GM21528 (cell line): ENCODE measurements at regions not wholly inside any gene's neighbourhood (a gene's known extent, or its start where the extent isn't known, plus 50 kb on each side); places are given as distances from the start of the nearest gene placed in this dataset.
"Not testable (repeated sequence)": the region's sequence is repeated elsewhere in the genome, so short reads cannot be mapped to it uniquely, and the experiment has no call there.

Source experiments
- ATAC-seq: cut with Tn5 transposase; IDR thresholded peaks from one replicate; pipeline ENCODE4 v1.9.1; 2021; ENCODE audit warnings: mild to moderate bottlenecking, moderate library complexity; ENCODE audit not compliant: unreplicated experiment, low FRiP score

DNA sequence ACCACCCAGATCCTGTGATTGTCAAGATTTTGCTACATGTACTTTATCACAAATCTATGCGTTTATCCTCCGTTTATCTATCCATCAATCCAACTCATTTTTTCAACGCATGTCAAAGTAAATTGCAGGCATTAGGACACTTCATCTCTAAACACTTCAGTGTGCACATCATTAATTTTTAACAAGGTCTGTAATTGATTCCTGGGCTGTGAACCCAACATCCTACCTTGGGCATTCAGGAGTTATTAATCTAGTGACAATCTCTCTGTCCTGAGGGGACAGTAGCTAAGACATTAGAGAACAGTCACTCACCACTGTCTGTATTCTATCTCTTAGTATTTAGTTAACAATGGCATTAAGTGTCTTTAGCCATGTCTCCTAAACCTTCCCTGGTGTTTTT is 264.7 kb downstream of the SOX9 start:
- ATAC-seq = no peak

DNA sequence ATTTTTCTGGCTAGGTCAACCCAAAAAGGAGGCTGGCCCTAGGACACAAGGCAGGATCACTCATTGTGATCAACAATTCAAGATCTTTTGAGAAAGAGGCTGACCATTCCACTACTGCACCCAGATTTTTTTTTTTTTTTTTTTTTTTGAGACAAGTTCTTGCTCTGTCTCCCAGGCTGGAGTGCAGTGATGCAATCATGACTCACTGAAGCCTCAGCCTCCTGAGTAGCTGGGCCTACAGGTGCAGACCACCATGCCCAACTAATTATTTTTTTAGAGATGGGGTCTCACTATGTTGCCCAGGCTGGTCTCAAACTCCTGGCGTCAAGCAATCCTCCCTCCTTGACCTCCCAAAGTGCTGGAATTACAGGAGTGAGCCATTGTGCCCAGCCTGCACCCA is 265.4 kb downstream of the SOX9 start:
- ATAC-seq = not testable (repeated sequence)

DNA sequence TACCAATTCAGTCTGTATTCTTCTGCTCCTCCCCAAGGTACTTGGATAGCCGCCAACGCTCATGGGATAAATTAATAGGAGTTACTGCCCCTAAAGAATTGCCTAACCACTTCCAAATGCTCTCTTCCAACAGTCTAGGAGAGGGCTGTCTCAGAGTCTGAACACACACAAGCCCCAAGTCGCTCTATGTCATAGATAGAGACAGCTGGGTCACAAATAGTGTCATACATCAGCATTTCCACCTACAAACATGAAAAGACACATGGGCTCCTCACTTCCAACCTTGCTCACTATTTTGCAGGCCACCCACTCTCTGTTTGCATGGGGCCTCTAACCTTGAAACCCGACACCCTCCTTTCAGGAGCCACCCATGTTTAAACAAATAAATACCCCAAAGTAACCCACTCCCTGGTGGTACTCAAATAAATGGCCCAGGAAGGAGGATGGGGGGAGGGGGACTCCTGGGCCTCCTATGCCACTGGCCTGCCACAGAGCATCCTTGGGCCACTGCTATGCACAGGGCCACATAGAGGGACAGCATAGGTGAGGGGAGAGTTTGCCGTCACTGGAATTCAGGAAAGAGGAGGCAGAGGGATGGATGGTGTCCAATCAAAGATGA is 265.9 kb downstream of the SOX9 start:
- ATAC-seq = no peak

DNA sequence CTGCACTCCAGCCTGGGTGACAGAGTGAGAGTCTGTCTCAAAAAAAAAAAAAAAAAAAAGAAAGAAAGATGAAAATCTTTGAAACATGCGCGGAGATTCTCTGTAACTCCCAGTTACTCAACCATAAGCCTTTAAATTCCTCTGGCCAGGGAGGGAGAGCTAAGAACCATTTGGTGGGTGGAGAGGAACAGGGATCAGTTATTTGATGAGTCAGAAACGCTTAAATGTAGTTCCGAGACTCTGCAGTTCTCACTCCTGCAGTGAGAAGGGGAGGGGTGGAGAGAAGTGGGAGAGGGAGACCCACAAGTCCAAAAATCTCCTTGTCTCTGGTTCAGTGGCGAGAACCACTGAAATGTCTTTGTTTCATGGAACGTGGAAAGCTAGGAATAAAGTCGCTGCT is 266.7 kb downstream of the SOX9 start:
- no peak for ATAC-seq

- ATAC-seq = no peak
Measured at GRCh38 chr17:72387969-72388368, 267.1 kb downstream of the SOX9 start.

DNA sequence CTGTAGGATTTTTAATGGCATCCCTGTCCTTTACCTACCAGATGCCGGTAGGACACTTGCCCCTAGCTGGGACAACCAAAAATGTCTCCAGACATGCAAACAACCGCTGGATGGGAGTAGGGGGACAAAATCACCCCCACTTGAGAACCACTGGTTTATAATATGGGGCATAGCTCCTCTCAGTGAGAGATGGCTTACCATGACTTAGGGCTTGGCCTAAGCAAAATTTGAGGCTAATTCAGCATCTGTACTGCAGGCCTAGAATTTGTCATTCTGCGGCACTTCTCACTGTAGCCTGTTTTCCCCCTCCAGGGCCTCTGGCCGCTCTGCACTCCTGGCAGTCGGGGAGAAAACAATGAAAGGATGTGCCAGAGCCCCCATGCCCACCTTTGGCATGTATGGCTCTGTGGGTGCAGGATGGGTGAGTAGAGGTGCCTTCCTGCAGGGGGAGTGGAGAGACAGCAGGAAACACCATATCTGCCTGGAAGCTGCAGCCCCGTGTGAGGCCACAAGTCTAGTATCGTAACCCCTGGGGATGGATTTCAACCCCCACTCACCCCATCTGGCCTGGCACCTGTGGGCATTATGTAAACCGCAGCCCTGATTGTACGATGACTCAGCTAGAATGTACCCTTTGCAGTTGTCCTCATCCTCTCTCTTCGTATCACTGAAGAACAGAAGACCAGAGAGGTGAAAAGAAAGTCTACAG is 268.1 kb downstream of the SOX9 start:
- ATAC-seq = peak; percentile 59

GRCh38 chr17:72390675-72391508 is 270.1 kb downstream of the SOX9 start:
- ATAC-seq = no peak

- no peak for ATAC-seq
Measured at GRCh38 chr17:72392056-72393010, 271.5 kb downstream of the SOX9 start.

DNA sequence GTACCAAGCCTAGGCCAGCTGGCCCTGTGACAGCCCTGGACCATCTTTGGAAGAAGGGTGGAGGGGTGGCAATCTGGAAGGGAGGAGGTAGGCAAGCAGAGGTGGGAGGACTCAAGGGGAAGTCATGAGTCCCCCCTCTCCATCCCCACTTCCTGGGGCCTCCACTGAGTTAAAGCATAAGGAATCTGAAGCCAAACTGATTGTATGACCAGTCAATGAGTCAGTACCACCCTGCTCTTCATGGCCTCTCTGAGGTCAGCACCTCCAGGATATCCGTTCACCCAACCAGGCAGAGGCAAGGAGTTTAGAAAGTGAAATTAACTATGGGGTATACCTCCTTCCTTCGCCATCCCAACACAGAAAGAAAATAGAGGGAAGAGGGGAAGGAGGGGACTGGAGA is 272.7 kb downstream of the SOX9 start:
- no peak for ATAC-seq

DNA sequence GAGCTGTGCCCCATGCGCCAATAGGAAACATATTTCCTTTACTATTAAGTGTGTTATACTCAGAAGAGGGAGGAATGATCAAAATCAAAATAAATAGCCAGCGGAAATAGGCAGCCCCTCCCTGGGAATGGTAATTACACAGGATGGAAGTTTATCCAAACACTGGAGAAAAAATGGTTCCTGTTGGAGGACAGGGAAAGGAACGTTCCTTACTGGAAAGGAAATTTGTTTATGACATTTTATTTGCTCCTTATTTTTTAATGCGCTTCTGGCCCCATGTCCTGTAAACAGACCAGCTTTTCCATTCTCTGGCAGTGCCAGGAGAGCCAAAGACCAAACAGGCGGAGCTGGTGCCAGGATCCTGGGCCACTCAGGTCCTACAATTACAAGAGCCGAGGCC is 273.7 kb downstream of the SOX9 start:
- no peak for ATAC-seq

GRCh38 chr17:72396121-72396520 is 275.3 kb downstream of the SOX9 start:
- ATAC-seq = no peak

GRCh38 chr17:72397223-72397667 is 276.4 kb downstream of the SOX9 start:
- no peak for ATAC-seq

DNA sequence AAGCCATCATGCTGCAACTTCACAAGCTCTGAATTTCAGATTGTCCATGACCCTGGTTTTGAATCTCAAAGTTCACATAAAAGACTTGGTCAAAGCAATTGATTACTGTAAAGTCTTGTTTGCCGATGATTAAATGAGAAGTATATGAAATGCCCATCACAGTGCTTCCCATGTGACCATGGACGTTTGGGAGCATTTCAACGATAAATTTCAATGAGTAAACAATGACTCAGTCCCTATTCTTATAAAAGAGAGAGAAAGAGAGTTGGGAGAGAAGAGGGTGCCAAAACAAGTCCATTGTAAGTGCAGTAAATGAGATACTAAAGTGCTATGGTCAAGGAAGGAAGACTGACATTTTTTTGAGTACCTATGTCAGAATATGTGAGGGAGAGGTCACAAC is 276.9 kb downstream of the SOX9 start:
- ATAC-seq = no peak

DNA sequence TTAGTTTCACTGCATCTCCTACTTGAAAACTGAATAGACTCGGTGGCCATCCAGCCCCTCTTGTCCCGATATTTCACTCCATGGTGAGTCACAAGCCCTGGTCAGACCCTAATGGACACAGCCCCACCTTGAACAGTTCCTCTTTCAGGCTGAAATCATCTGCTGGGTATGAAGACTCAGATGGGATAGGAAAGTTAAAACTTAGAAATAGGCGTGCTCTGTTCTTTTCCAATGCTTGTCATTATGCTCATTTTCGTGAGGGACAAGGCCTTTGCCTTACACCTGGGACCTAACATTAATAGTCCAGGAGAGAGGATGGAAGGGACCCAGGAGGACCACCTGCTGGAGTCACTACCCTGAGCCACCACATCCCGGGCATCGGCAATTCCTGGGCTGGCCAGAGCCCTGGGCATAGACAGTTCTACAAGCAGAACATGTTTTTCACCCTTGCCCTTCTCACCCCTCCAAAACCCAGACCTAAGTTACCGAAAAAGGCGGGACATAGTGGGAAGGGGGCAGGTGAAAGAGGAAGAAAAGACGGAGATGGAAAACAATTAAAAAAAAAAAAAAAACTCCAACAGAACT is 278.3 kb downstream of the SOX9 start:
- ATAC-seq = no peak

- no peak for ATAC-seq
Measured at GRCh38 chr17:72399608-72400487, 279.0 kb downstream of the SOX9 start.

- no peak for ATAC-seq
Measured at GRCh38 chr17:72400488-72400827, 279.6 kb downstream of the SOX9 start.

- no peak for ATAC-seq
Measured at GRCh38 chr17:72400863-72401262, 280.0 kb downstream of the SOX9 start.

DNA sequence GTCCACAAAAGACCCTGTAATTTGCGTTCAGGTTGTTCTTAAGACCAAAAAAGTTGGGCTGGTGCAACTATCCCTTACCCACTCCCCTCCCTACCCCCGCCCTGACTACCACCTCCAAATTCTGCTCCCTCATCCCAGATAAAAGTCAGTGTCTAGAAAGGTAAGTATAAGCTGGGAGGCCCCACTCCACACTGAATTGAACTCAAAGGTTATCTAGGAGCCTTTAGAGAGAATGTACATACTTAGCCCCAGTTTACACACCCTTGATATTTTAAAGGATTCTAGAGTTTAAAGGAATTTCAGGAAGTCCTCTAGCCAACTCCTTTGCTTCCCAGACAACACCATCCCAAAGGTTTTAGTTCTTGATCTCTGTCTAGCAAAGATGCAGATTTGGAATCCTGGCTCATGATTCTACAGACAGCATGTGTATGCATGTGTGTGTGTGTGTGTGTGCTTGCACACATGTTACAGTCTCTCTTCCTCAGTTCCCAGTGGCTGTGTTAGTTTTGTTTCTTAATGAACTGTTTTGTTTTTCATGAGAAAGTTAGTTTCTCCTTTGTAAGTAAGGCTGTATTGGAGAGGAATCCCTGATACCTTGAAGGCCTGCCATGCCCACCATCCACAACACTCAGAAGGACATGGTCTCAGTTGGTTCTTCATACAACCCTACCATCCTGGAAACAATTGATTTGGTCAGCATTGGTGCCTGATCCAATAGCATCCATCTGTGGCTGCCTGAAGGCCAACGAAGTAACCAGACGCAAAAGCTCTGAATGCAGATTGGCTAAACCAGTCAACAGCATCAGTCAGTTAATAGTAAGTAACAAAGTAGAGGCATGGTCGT is 281.3 kb downstream of the SOX9 start:
- ATAC-seq = no peak
